Neural crest cell (in vitro differentiated cells): ENCODE measurements at regions not wholly inside any gene's neighbourhood (a gene's known extent, or its start where the extent isn't known, plus 50 kb on each side); places are given as distances from the start of the nearest gene placed in this dataset.

ENCODE experiments used
- DNase-seq: peaks from one replicate; pipeline ENCODE4 v3.0.0; 2021; ENCODE audit warnings: low read depth, mixed read lengths, low spot score
- H3K27ac Mint-ChIP-seq: one replicate; pipeline ENCODE4 v1.8.0; 2021; ENCODE audit warnings: mild to moderate bottlenecking, mixed read lengths; ENCODE audit not compliant: unreplicated experiment
- H3K27me3 Mint-ChIP-seq: 2 replicates; pipeline ENCODE4 v1.8.0; 2021; ENCODE audit warnings: low read depth, mild to moderate bottlenecking, mixed read lengths
- H3K36me3 Mint-ChIP-seq: 2 replicates; pipeline ENCODE4 v1.8.0; 2021; ENCODE audit warnings: low read depth, mild to moderate bottlenecking, mixed read lengths
- H3K4me1 Mint-ChIP-seq: 2 replicates; pipeline ENCODE4 v1.8.0; 2021; ENCODE audit warnings: mixed read lengths
- H3K4me3 Mint-ChIP-seq: one replicate; pipeline ENCODE4 v1.8.0; 2021; ENCODE audit warnings: mild to moderate bottlenecking, mixed read lengths
- H3K9me3 Mint-ChIP-seq: 2 replicates; pipeline ENCODE4 v1.8.0; 2021; ENCODE audit warnings: mixed read lengths
- TF ChIP-seq, protein P1 (sequence below): fragments of 200-600 bp; sonication (generic); conservative IDR thresholded peaks from 2 replicates; pipeline ENCODE4 v1.5.0; 2021; ENCODE audit warnings: antibody characterized with exemption, mild to moderate bottlenecking

DNA sequence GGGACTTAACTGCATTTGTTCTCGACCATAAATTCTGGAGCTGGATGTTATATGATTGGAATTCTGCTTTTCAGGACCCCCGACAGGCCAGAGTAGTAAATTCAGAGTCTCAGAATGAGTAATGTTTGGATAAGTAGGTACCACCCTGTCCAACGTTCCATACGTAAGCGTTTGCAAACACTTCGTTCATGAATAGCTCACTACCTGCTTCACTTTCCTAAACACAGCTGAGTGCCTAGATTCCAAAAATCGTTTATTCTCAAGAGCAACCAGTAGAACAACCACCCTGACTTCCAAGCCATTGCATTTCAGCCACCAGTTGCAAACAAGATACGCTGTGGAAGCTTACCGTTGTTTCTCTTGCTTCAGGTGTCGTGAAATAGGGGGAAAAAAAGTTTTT, 101.3 kb upstream of the DMRT1 start:
- no peaks in the 10 kb centered on the region for H3K9me3 Mint-ChIP-seq
- H3K27ac Mint-ChIP-seq, result no peak overlapping the region
- no peak overlapping the region for H3K4me3 Mint-ChIP-seq
- H3K4me1 Mint-ChIP-seq, result no peaks in the 10 kb centered on the region
- DNase-seq, result no peak
- TF ChIP-seq, protein P1, sequence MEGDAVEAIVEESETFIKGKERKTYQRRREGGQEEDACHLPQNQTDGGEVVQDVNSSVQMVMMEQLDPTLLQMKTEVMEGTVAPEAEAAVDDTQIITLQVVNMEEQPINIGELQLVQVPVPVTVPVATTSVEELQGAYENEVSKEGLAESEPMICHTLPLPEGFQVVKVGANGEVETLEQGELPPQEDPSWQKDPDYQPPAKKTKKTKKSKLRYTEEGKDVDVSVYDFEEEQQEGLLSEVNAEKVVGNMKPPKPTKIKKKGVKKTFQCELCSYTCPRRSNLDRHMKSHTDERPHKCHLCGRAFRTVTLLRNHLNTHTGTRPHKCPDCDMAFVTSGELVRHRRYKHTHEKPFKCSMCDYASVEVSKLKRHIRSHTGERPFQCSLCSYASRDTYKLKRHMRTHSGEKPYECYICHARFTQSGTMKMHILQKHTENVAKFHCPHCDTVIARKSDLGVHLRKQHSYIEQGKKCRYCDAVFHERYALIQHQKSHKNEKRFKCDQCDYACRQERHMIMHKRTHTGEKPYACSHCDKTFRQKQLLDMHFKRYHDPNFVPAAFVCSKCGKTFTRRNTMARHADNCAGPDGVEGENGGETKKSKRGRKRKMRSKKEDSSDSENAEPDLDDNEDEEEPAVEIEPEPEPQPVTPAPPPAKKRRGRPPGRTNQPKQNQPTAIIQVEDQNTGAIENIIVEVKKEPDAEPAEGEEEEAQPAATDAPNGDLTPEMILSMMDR, result no peak
- peaks cover 19% of the 10 kb centered on the region for H3K36me3 Mint-ChIP-seq
- H3K27me3 Mint-ChIP-seq, result no peaks in the 10 kb centered on the region

- peaks cover 20% of the 10 kb centered on the region for H3K36me3 Mint-ChIP-seq
- H3K27me3 Mint-ChIP-seq, result no peaks in the 10 kb centered on the region
- TF ChIP-seq, protein P1, result no peak
- DNase-seq, result no peak
- no peak overlapping the region for H3K27ac Mint-ChIP-seq
- H3K4me1 Mint-ChIP-seq, result no peaks in the 10 kb centered on the region
- H3K9me3 Mint-ChIP-seq, result no peaks in the 10 kb centered on the region
- H3K4me3 Mint-ChIP-seq, result no peak overlapping the region
These were observed 99.4 kb upstream of the DMRT1 start for GRCh38 chr9:742104-742503.

DNA sequence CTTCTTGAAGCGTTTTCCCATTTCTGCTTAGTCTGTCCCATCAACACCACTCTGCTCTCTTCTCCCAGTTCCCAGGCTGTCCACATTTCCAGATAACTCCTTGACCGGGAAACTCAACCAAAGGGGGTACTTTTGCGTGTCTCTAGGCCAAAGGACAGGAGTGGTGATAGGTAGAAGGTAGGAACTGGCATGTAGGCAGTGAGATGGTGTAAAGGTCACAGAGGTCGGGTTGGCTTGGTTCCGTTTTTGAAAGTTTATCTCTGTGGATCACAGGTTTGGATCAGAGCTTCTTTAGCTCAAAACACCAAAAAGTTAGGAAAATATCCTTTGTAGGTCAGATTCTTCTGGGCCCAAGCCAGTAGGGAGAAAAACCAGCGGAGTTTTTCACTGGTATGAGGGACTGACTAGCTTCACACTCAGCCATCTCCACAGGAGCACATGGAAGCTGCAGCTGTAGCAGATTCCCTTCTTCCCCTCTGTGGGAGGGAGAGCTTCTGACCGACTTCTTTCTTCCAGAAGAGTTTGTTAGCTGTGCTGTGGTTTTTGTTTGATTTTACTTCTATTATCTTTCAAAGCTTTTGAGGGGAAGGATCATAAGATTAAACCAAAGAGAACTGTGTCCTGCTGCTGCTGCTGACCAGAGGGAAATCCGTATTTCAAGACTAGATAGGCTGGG, 98.4 kb upstream of the DMRT1 start:
- no peak overlapping the region for H3K27ac Mint-ChIP-seq
- H3K4me1 Mint-ChIP-seq, result no peaks in the 10 kb centered on the region
- no peaks in the 10 kb centered on the region for H3K27me3 Mint-ChIP-seq

GRCh38 chr9:744046-744712, 97.3 kb upstream of the DMRT1 start:
- Mint-ChIP-seq H3K4me1 (no peaks in the 10 kb centered on the region), H3K27me3 (no peaks in the 10 kb centered on the region), H3K27ac (peak overlapping the region; percentile 62), H3K36me3 (peaks cover 15% of the 10 kb centered on the region), H3K4me3 (no peak overlapping the region), H3K9me3 (no peaks in the 10 kb centered on the region)
- DNase-seq, result no peak
- TF ChIP-seq, protein P1, result no peak

More for the DNA sequence above, 98.4 kb upstream of the DMRT1 start:
- H3K4me3 Mint-ChIP-seq, result no peak overlapping the region
- TF ChIP-seq, protein P1, result no peak
- peaks cover 21% of the 10 kb centered on the region for H3K36me3 Mint-ChIP-seq
- H3K9me3 Mint-ChIP-seq, result no peaks in the 10 kb centered on the region
- DNase-seq, result no peak

DNA sequence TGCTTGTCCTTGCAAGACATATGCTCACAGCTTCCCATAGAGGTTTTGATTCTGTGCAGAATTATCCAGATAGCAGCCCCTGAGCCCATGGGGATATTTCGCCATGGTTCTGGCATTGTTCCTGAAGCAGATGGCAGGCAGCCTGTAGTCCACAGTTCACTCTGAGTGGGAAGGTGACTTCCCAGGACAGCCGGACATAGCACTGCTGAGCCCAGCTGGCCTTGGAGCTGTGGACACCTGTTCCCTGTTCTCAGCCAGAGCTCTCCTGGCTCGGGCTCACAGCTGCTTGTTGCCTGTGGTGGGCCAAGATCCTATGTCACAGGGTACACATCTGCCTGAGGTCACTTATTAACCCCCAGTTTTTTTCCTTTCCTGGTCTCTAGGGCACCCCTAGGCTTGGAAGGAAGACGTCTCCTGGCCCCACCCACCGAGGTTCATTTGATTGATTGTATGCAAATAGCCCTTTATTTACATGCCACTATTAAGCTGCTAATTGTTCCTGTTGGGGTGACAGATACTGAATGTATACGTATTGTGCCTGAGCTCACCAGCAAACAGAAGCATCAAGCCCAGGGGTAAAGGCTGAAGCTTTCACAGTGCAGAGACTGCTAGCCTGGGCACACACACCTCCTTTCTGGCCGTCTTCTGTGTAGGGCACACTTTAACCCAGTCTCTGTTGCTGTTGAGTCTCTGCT, 96.6 kb upstream of the DMRT1 start:
- Mint-ChIP-seq H3K27ac (no peak overlapping the region), H3K27me3 (no peaks in the 10 kb centered on the region), H3K4me3 (no peak overlapping the region), H3K36me3 (peaks cover 15% of the 10 kb centered on the region), H3K9me3 (no peaks in the 10 kb centered on the region), H3K4me1 (no peaks in the 10 kb centered on the region)
- TF ChIP-seq, protein P1, result no peak
- DNase-seq, result no peak
